ENCODE measurements at regions not wholly inside any gene's neighbourhood (a gene's known extent, or its start where the extent isn't known, plus 50 kb on each side); places are given as distances from the start of the nearest gene placed in this dataset.
"Not testable (repeated sequence)": the region's sequence is repeated elsewhere in the genome, so short reads cannot be mapped to it uniquely, and the experiment has no call there.

DNA sequence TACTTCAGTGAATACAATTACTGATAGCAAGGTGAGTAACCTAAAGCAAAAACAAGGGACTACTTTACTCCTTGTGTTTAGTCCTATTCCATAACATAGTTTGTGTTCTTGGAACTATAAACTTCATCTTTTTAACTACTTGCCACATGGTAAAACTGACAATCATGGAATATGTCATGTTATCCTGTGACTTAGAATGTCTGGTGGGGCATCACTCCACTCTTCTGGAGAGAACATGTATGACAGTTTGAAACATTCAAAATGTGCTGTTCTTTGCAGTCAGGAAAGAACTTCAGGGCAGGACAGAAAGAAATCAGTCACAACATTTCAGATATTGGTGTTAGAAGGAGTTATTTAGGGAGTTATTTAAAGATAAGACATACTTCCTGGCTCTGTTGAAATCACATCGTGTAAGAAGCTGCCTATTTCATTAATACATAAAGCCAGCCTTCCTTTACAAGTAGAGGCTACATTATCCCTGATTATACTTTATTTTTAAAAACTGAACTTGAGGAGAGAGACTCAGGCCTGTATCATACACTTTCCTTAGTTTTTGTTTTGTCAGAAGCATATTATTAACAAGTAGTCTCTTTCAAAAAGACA, 184.9 kb downstream of the SPATA31A6 start:
- TF ChIP-seq, protein P1, sequence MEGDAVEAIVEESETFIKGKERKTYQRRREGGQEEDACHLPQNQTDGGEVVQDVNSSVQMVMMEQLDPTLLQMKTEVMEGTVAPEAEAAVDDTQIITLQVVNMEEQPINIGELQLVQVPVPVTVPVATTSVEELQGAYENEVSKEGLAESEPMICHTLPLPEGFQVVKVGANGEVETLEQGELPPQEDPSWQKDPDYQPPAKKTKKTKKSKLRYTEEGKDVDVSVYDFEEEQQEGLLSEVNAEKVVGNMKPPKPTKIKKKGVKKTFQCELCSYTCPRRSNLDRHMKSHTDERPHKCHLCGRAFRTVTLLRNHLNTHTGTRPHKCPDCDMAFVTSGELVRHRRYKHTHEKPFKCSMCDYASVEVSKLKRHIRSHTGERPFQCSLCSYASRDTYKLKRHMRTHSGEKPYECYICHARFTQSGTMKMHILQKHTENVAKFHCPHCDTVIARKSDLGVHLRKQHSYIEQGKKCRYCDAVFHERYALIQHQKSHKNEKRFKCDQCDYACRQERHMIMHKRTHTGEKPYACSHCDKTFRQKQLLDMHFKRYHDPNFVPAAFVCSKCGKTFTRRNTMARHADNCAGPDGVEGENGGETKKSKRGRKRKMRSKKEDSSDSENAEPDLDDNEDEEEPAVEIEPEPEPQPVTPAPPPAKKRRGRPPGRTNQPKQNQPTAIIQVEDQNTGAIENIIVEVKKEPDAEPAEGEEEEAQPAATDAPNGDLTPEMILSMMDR (IDR thresholded peaks at IDR 0.05), result not testable (repeated sequence)
- TF ChIP-seq EP300 (IDR thresholded peaks at IDR 0.05), result not testable (repeated sequence)

Measured in stomach (tissue), 4 donors.